ENCODE measurements at regions not wholly inside any gene's neighbourhood (a gene's known extent, or its start where the extent isn't known, plus 50 kb on each side); places are given as distances from the start of the nearest gene placed in this dataset.

- TF ChIP-seq CTCF (IDR thresholded peaks at IDR 0.05) (no peak), POLR2AphosphoS5 (IDR thresholded peaks at IDR 0.05) (no peak), EP300 (IDR thresholded peaks at IDR 0.05) (no peak), POLR2A (IDR thresholded peaks at IDR 0.05) (no peak)
These were observed 88.7 kb downstream of the AIPL1 start for GRCh38 chr17:6346156-6346786.

Measured in stomach (tissue), 4 donors.